SK-N-SH (cell line): ENCODE measurements at regions not wholly inside any gene's neighbourhood (a gene's known extent, or its start where the extent isn't known, plus 50 kb on each side); places are given as distances from the start of the nearest gene placed in this dataset.

Experiments used
- FOSL2 ChIP-seq: IDR thresholded peaks from 2 replicates; pipeline ENCODE4 v1.4.0; 2012; ENCODE audit warnings: low read depth, mild to moderate bottlenecking, moderate library complexity, borderline replicate concordance
- NRF1 ChIP-seq: IDR thresholded peaks from 2 replicates; pipeline ENCODE4 v1.6.1; 2012; ENCODE audit warnings: low read depth, mild to moderate bottlenecking, low read length
- REST ChIP-seq: IDR thresholded peaks from 2 replicates; pipeline ENCODE4 v1.6.1; 2012; ENCODE audit warnings: mild to moderate bottlenecking, low read depth, low read length, moderate library complexity
- RFX5 ChIP-seq: IDR thresholded peaks from 2 replicates; pipeline ENCODE4 v1.6.1; 2012; ENCODE audit warnings: mild to moderate bottlenecking, improper control_type of control experiment, low read length
- TEAD4 ChIP-seq: IDR thresholded peaks from 2 replicates; pipeline ENCODE4 v1.4.0; 2012; ENCODE audit warnings: mild to moderate bottlenecking, borderline replicate concordance; ENCODE audit not compliant: insufficient read depth
- small RNA-seq, 7 experiments: library from RNA; depleted of rRNA; stranded (forward); fragments of <200 nt; gene quantifications; one replicate each; pipeline ENCODE3, GENCODE V24; 2012

- TF ChIP-seq REST = no peak
- no peak for TF ChIP-seq RFX5
- no peak for TF ChIP-seq TEAD4
- no peak for TF ChIP-seq FOSL2
- no peak for TF ChIP-seq NRF1
Observed at GRCh38 chr2:186433777-186434432, 52.2 kb upstream of the ZC3H15 start (continued).

Small RNAs in the stretch of these regions (small RNA-seq; reads per million reads assigned to genes)
- gene AC104058.1 = 0 reads per million in 7 experiments
